ENCODE measurements at regions not wholly inside any gene's neighbourhood (a gene's known extent, or its start where the extent isn't known, plus 50 kb on each side); places are given as distances from the start of the nearest gene placed in this dataset.
"Not testable (repeated sequence)": the region's sequence is repeated elsewhere in the genome, so short reads cannot be mapped to it uniquely, and the experiment has no call there.

DNA sequence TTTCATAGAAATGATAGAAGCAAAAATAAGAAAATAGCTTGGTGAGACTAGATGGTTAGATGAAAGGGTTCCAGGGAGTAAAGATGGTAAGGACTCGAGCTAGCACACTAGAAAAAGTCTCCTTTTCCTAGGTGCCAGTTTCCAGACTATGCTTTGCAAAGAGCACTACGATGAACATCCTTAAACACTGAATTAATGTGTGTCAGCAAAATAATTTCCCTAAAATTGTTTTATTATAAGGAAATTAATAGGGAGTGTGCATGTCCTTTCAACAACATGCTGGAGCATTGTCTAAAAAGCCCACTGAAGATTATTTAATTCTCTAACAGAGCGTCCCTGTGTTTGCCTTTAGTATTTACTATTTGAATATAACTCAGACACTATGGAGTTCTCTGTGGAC, 107.4 kb upstream of the NDUFV2 start:
- DNase-seq = no peak

DNA sequence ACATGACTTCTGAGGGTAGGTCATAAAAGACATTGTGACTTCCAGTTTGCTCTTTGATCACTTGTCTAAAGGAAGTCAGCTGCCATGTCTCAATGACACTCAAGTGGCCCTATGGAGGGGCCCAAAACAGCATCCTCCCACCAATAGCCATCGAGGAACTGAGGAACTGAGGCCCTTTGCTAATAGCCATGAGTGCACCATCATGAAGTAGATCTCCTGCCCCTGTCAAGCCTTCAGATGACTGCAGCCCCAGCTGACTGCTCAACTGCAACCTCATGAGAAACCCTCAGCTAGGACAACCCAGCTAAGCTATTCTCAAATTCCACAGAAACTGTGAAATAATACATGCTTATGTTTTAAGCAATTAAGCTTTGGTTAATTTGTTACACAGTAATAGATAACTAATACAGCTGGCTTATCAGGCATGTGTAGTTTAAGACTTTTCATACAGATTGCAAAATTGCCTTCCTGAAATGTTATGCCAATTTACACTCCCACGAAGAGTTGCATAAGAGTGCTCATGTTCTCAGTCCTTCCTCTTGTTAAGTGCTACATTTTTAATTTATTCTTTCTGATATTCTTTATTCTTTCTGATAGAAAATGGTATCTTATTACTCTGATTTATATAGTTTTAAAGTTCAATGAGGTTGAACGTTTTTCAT, 105.6 kb upstream of the NDUFV2 start:
- DNase-seq = no peak

DNA sequence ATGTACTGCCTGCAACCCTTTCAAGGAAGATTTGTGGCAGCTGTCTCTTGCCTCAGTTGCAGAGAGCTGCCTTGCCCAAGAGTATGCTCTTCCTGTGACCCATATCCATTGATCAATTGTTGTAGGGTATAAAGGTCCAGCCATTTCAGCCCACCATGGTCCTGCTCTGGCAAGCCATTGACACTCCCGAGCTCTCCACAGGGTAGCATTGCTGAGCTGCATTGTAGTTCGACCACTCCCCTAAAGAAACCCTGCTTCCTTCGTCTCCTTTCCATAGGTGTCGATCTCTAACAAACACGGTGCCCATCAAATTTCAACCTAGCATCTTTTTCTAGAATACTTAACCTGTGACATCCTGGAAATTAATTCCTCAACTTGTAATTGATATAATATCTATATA, 104.9 kb upstream of the NDUFV2 start:
- DNase-seq = no peak

DNA sequence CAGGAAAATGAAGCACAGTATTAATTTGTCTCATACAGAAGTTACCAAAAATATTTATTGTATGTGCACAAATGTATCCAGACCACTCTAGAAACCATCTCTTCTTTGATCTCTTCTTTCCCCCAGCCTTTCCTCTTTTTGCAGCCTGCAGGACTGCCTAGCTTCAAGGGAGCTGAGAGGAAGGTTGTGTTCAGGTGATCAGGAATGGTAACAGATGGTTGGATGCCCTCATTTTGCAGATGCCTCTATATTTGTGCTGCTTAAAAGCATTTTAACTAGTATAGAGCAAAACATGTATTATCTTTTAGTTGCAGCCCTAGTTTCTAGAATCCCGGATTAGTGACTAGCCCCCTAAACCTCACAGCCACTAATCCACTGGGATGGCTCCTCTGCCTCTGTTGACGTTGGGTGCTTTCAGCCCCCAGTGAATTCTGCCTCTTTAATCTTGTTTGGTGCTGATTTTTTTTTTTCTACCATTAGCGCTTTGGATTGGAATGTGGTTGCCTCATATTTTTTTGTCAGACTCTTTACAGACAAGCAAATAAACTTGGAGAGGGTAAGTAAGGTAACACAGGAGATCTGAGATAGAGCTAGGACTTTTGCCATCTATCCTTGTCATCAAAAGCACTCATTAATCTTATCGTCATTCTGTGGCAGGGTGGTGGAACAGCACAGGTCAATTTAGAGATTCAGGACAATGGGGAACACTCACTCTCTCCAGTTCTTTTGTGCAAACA, 103.8 kb upstream of the NDUFV2 start:
- no peak for DNase-seq

DNA sequence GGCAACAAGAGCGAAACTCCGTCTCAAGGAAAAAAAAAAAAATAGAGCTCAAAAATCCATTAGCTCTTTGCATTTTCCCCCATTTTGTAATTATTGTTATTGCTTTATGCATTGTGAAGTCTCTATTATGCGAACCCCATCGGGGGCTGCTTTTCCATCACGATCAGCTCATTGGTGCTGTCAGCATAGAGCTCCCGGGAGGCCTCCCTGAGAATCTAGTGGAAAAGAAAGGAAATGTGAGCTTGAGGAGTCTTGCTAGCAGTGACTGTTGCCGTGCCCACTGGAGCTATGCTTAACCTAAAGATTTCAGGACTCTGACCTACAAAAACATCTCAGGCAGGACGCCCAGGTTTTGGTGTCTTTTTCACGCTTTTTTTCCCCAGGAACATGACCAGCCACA, 102.6 kb upstream of the NDUFV2 start:
- no peak for DNase-seq

DNA sequence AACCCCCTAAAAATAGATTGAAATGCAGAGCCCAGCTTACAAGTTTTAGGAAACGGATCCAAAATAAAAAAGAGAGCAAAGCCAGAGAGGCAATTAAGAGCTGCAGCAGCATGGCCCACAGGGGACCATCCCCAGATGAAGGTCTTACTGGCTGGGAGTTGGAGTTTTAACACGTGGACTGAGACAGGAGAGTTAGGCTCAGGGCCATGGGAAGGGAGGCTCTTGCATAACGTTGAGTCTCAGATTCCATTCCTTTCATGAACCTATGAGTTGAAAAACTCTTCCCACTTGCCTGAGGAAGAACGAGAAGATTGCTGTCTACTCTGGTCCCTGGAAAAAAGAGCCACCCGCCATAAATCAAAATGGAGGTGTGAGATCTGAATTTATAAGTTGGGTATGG, 101.8 kb upstream of the NDUFV2 start:
- no peak for DNase-seq

DNA sequence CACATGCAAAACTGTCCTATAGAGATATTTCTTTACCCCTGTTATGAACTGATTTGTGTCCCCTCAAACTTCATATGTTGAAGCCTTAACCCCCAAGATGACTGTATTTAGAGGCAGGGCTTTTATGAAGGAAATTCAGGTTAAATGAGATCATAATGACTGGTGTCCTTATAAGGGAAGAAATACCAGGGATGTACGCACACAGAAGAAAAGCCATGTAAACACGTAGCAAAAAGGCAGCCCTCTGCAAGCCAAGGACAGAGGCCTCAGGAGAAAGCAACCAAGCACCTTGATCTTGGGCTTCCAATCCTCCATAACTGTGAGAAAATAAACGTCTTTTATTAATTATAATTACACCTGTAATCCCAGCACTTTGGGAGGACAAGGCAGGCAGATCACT, 101.3 kb upstream of the NDUFV2 start:
- no peak for DNase-seq

DNA sequence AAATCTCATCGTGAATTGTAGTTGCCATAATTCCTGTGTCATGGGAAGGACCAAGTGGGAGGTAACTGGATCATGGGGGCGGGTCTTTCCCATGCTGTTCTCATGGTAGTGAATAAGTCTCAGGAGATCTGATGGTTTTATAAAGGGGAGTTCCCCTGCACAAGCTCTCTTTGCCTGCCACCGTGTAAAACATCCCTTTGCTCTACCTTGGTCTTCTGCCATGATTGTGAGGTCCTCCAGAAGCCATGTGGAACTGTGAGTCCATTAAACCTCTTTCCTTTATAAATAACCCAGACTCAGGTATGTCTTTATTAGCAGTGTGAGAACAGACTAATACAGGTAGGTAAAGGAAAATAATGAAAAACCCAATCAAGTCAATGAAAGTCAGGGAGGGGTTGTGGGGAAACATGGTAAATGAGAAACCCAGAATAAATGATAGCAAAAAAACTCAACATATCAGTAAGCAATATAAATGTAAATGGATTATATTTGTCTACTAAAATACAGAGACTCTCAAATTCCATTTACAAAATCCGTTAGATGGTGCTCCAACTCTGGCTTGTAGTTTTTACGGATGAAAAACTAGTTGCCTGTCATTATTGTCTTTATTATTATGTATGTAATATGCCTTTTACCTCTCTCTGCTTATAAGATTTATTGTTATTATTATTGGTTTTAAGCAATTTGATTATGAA, 98.9 kb upstream of the NDUFV2 start:
- no peak for DNase-seq

DNA sequence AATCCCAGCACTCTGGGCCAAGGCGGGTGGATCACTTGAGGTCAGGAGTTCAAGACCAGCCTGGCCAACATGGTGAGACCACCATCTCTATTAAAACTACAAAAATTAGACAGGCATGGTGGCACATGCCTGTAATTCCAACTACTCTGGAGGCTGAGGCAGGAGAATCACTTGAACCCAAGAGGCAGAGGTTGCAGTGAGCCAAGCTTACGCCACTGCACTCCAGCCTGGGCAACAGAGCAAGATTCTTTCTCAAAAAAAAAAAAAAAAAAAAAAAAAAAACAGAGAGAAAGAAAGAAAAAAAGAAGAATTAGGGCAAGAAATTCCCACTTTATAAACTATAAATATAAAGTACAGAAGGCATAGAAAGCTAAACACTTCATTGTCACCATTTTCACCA, 98.2 kb upstream of the NDUFV2 start:
- not testable (repeated sequence) for DNase-seq

DNA sequence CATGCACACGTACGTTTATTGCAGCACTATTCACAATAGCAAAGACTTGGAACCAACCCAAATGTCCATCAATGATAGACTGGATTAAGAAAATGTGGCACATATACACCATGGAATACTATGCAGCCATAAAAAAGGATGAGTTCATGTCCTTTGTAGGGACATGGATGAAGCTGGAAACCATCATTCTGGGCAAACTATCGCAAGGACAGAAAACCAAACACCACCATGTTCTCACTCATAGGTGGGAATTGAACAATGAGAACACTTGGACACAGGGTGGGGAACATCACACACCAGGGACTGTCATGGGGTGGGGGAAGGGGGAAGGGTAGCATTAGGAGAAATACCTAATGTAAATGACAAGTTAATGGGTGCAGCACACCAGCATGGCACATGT, 94.8 kb upstream of the NDUFV2 start:
- DNase-seq = not testable (repeated sequence)

DNA sequence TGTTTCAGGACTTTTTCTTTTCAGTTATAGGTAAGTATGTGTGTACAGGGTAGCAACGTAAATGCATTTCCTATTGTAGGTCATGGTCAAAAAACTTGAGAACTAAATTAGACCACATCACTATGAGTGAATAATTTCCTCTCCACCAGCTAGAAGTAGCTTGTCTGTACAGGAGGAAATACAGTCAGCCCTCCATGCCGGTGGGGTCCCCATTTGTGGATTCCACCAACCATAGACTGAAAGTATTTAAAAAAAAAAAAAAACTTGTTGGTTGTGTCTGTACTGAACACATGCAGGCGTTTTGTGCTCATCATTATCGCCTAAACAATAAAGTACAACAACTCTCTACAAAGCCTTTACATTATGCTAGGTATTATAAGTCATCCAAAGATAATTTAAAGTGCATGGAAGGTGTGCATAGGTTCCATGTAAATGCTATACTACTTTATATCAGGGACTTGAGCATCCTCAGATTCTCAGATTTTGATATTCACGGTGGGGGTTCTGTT, 94.2 kb upstream of the NDUFV2 start:
- DNase-seq = no peak

DNA sequence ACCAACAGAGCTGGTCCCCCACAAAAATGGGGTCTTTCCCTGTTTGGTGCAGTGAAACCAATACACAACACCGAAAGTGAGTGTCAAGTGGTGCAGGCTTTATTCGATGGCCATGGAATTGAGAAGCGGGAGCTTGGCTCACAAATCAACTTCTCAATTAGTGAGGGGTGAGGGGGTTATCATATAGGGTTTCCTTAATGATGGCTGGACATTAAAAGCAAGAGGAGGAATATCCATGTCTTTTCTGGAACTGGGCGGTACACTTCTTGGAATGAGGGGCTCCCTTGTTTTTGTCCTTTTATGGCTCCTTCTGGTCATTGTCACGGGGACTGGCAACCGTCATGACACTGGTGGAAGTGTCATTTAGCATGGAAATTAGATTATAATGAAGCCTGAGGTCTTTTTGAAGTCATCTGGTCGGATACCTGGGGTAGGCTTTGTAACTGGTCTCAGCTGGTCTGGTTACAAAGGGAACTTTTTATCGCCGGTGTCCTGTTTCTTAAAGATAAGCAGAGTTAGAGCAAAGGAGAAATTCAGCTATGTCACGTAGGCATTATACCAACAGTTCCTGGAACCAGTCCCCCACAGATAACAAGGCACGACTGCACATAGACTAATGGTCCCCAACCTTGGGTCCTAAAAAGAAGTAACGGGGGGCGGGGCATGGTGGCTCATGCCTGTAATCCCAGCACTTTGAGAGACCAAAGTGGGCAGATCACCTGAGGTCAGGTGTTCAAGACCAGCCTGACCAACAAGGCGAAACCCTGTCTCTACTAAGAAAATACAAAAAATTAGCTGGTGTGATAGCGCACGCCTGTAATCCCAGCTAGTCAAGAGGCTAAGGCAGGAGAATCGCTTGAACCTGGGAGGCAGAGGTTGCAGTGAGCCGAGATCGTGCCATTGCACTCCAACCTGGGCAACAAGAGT, 93.5 kb upstream of the NDUFV2 start:
- no peak for DNase-seq

DNA sequence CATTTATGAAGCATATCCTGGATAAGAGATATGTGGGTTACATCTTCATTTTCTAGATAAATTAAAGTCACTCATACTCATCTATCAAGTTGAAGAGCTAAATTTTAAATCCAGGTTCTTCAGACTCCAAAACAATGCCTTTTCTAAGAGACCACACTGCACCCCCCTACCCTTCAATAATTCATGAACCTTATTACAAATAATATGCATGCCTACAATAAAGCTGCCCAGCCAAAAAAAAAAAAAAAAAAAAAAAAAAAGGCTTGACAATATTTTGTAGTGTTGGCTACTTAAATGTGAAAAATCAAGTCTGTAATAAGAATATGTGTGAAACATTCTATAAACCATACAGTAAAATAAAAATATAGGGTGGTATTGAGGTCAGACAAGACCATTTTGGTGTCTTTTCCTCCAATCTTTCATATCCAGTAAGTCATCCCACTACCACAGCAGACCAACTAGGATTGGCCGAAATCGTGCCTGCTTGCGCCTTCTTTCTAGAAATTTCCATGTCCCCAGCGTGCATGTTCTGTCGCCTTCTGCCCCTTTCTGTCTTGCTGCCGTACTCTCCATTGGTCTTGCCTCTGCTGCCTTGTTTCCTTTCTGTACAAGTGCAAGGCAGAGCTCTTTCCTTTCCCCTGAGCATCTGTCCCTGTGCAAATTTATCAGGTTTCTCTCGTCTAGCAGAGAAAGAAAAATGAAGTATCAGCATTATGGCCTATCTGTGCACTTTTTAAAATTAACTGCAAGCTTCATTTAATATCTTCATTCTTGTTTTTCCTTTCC, 92.6 kb upstream of the NDUFV2 start:
- no peak for DNase-seq

DNA sequence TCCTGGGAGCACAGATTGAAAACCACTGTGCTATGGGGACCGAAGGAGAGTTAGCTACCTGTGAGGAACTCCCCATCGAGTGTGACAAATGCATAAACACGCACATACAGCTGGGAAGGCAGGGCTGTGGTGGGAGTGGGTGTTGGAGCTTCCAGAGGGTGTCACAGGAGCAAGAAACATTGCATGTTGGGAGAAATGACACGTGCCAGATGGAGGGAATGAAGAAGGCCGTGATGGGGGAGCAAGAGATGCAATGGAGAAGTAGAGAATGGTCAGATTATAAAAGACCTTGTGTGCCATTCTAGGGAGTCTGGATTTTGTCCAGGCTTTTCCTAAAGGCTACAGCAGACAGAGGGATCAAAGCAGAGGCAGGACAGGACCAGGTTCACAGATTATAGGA, 91.1 kb upstream of the NDUFV2 start:
- no peak for DNase-seq

DNA sequence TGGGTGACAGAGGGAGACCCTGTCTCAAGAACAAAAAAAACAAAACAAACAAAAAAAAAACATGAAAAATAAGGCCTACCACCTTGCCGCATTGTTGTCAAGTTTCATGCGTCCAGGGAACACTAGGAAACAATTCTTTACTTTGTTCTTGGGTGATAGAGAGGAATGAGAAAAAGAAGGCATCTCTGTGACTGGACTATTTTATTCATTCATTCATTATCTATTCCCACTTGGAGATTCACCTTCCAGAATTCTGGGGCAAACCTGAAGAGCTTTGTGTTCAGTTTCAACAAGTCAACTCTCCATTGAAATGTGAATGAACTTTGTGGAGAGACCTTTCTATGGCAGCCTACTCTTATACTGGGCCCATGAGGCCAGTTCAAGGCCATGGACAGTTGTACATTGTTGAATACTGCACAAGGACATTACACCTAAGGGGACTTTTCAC, 88.5 kb upstream of the NDUFV2 start:
- DNase-seq = no peak

DNA sequence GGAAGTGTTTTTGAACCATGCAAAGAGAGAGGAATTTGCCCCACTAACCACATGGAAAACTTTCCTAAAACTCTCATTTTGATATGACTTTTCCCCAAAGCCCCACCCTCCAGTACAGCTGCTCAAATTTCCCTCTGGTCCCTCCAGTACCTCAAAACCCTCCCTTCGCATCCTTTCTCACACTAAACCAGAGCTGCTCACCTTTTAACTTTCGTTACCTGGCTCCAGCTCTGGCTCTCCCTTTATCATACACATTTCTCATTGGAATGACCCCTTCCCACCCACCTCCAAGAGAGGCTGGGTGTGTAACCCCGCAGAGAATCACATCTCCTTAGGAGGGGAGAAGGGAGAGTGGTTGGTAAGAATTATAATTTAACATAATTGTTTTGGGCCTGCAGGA, 86.8 kb upstream of the NDUFV2 start:
- DNase-seq = no peak

DNA sequence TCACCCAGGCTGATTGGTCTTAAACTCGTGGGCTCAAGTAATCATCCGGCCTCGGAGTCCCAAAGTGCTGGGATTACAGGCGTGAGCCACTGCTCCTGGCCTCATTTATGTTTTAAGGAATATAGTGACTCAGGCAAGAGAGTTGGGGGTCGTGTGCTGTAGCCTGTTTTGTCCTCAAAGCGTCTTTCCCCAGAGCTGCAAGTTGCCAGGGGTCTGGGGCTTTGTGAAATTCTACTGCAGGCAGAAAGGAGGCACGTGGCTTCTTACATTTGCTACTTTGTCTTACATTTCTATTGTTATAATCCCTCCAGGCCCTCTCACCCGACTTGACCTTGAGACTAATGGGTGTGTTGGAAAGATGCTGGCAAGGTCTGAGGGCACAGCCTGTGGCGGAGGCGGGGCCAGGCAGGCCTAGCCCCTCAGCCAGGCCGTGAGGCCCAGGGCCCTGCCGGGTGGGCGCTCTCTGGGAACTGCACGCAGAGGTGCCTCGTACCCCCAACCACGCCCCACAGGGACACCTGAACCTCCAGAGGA, 85.8 kb upstream of the NDUFV2 start:
- DNase-seq = no peak

DNA sequence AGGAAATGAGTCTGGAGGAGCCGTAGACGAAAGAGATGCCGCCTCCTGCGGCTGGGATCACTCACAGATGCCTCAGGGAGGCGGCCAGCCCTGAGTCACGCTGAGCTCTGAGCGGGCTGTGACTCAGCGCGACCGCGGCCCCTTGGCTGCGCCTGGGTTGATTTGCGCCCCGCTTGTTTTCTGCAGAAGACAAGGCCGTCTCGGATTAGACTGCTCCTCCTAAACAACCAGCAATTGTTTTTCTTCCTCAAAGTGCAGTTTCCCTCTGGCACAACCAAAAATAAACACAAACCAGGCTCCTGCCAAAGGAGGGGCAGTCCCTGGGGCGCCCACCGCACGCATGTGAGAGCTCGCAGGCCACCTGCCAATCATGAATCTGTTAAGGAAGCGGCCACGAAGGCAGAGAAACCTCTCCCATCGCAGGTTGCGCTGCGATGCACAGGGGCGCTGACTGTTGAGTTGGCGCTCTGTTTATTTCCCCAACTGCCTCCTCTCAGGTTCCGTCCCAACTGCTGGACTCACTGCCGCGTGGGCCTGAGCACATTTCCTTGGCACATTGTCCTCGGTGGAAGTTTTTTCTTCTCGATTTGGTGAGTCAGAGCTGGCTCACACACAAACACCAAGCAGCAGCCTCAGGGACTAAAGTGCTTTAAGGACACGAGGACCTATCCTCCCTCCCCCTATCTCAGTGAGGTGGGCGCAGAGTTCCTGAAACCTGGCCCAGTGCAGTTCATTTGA, 85.2 kb upstream of the NDUFV2 start:
- DNase-seq = peak; percentile 56

DNA sequence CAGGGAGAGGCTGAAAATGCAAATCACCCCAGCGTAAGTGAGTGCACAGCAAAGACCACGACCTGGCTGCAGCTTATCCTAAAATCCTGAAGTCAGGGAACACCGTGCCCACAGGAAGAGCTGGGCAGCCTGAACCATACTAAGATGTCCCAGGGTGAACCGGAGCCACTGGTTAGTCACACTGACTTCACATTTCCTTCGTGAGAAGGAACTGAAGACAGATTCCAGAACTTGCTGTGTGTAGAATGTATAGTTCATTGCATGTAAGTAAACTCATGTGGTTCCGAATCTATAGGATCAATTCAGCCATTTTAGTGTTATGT, 84.6 kb upstream of the NDUFV2 start:
- DNase-seq = no peak

DNA sequence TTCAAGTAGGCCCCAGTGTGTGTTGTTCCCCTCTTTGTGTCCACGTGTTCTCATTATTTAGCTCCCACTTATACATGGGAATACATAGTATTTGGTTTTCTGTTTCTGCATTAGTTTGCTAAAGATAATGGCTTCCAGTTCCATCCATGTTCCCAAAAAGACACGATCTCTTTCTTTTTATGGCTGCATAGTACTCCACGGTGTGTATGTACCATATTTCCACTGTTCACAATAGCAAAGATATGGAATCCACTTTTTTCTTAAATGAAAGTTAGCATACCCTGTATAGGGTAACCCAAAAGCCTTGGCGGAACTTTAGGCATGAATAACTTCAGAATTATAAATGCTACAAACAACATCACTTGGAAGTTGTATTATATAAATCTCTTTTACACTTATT, 83.4 kb upstream of the NDUFV2 start:
- DNase-seq = no peak

DNA sequence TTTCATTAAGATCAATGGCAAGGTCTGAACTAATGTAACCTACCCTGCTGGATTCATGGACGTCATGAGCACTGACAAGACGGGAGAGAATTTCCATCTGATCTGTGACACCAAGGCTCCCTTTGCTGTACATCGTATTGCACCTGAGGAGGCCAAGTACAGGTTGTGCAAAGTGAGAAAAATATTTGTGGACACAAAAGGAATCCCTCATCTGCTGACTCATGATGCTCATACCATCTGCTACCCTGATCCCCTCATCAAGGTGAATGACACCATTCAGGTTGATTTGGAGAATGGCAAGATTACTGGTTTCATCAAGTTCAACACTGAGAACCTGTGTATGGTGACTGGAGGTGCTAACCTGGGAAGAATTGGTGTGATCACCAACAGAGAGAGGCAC, 82.3 kb upstream of the NDUFV2 start:
- no peak for DNase-seq

All from activated T-cell treated with anti-CD3 and anti-CD28 coated beads for 4 hours (primary cell).